Liver (tissue), 8 donors: ENCODE measurements at regions not wholly inside any gene's neighbourhood (a gene's known extent, or its start where the extent isn't known, plus 50 kb on each side); places are given as distances from the start of the nearest gene placed in this dataset.

ENCODE experiments used
- DNase-seq: peaks from one replicate; pipeline ENCODE4 v3.0.0-alpha.2; 2017; ENCODE audit warnings: low spot score
- H3K27ac ChIP-seq, 2 donors: one replicate each; pipeline ENCODE4 v1.7.0; 2013; ENCODE audit warnings: inconsistent platforms in 2 of 2, low read length in 2 of 2, control low read depth in 1 of 2, low read depth in 1 of 2, mild to moderate bottlenecking in 1 of 2
- H3K27me3 ChIP-seq, 4 donors: one replicate each; pipeline versions ENCODE4 v1.6.1 to v1.7.0; 2013; ENCODE audit warnings: low read length in 3 of 4, inconsistent platforms in 1 of 4, mild to moderate bottlenecking in 1 of 4, moderate library complexity in 1 of 4; ENCODE audit not compliant: control insufficient read depth in 4 of 4, insufficient read depth in 4 of 4
- H3K36me3 ChIP-seq, 4 donors: one replicate each; pipeline versions ENCODE4 v1.6.1 to v1.7.0; 2013; ENCODE audit warnings: low read length in 3 of 4, mild to moderate bottlenecking in 3 of 4, low read depth in 1 of 4, moderate library complexity in 1 of 4; ENCODE audit not compliant: control insufficient read depth in 4 of 4, insufficient read depth in 3 of 4
- H3K4me1 ChIP-seq, 4 donors: one replicate each; pipeline versions ENCODE4 v1.6.1 to v1.7.0; 2013; ENCODE audit warnings: low read length in 3 of 4, mild to moderate bottlenecking in 3 of 4, moderate library complexity in 1 of 4; ENCODE audit not compliant: control insufficient read depth in 4 of 4, insufficient read depth in 4 of 4
- H3K4me3 ChIP-seq, 3 donors: one replicate each; pipeline versions ENCODE4 v1.6.1 to v1.7.0; 2013; ENCODE audit warnings: low read length in 3 of 3, control low read depth in 1 of 3, low read depth in 1 of 3, mild to moderate bottlenecking in 1 of 3
- H3K9ac ChIP-seq, 2 donors: one replicate each; pipeline ENCODE4 v1.7.0; 2013; ENCODE audit warnings: low read length in 2 of 2, mild to moderate bottlenecking in 2 of 2, moderate library complexity in 2 of 2, control low read depth in 1 of 2, low read depth in 1 of 2
- H3K9me3 ChIP-seq, 4 donors: one replicate each; pipeline versions ENCODE4 v1.6.1 to v1.7.0; 2013; ENCODE audit warnings: low read length in 3 of 4; ENCODE audit not compliant: control insufficient read depth in 4 of 4
- CTCF ChIP-seq: fragments of 150-350 bp; IDR thresholded peaks from 2 replicates; pipeline ENCODE4 v1.5.1; 2017; ENCODE audit warnings: improper control_type of control experiment, low read depth, low read length; ENCODE audit not compliant: missing input control
- EGR1 ChIP-seq, 2 donors: IDR thresholded peaks; 2 replicates each; pipeline ENCODE4 v1.6.1; 2016 to 2018; ENCODE audit warnings: antibody characterized with exemption in 2 of 2, low read depth in 2 of 2
- FOXA1 ChIP-seq: IDR thresholded peaks from 2 replicates; pipeline ENCODE4 v1.6.1; 2016; ENCODE audit warnings: antibody characterized with exemption
- FOXA2 ChIP-seq: IDR thresholded peaks from 2 replicates; pipeline ENCODE4 v1.6.1; 2016; ENCODE audit warnings: antibody characterized with exemption
- GABPA ChIP-seq, 2 donors: IDR thresholded peaks in 1 of 2; conservative IDR thresholded peaks in 1 of 2; 2 replicates each; pipeline ENCODE4 v1.6.1; 2016; ENCODE audit warnings: antibody characterized with exemption in 2 of 2, mild to moderate bottlenecking in 1 of 2, moderate library complexity in 1 of 2
- HNF4A ChIP-seq, 2 donors: conservative IDR thresholded peaks; 2 replicates each; pipeline ENCODE4 v1.6.1; 2016; ENCODE audit warnings: antibody characterized with exemption in 2 of 2, mild to moderate bottlenecking in 2 of 2
- HNF4G ChIP-seq: IDR thresholded peaks from 2 replicates; pipeline ENCODE4 v1.6.1; 2016; ENCODE audit warnings: antibody characterized with exemption
- MAX ChIP-seq: IDR thresholded peaks from 2 replicates; pipeline ENCODE4 v1.6.1; 2016; ENCODE audit warnings: antibody characterized with exemption
- NR2F2 ChIP-seq: IDR thresholded peaks from 2 replicates; pipeline ENCODE4 v1.6.1; 2016; ENCODE audit warnings: antibody characterized with exemption
- RAD21 ChIP-seq, 2 donors: IDR thresholded peaks; 2 replicates each; pipeline ENCODE4 v1.6.1; 2016; ENCODE audit warnings: antibody characterized with exemption in 2 of 2, mild to moderate bottlenecking in 2 of 2
- REST ChIP-seq: IDR thresholded peaks from 2 replicates; pipeline ENCODE4 v1.6.1; 2016; ENCODE audit warnings: antibody characterized with exemption, mild to moderate bottlenecking
- RXRA ChIP-seq, 2 donors: IDR thresholded peaks; 2 replicates each; pipeline ENCODE4 v1.6.1; 2017 to 2018; ENCODE audit warnings: antibody characterized with exemption in 2 of 2, mild to moderate bottlenecking in 1 of 2
- SP1 ChIP-seq: IDR thresholded peaks from 2 replicates; pipeline ENCODE4 v1.6.1; 2018; ENCODE audit warnings: antibody characterized with exemption, mild to moderate bottlenecking
- TAF1 ChIP-seq: conservative IDR thresholded peaks from 2 replicates; pipeline ENCODE4 v1.6.1; 2016; ENCODE audit warnings: antibody characterized with exemption, mild to moderate bottlenecking
- YY1 ChIP-seq: IDR thresholded peaks from 2 replicates; pipeline ENCODE4 v1.6.1; 2016; ENCODE audit warnings: antibody characterized with exemption, mild to moderate bottlenecking
- ZBTB33 ChIP-seq: IDR thresholded peaks from 2 replicates; pipeline ENCODE4 v1.6.1; 2016; ENCODE audit warnings: antibody characterized with exemption
- WGBS: extraction: QIAGEN DNeasy Blood & Tissue Kit; methylation state at CpG from one replicate; pipeline ENCODE4 v1.1.7; 2013; 5-methylcytosine and 5-hydroxymethylcytosine counted together
- donor health status: healthy.
- donor health status: healthy.
- donor health status: healthy.
- donor health status: healthy.
- donor health status: healthy.

- no peak overlapping the region for H3K9ac ChIP-seq
- H3K27me3 ChIP-seq: no peaks in the 10 kb centered on the region
- H3K4me3 ChIP-seq: no peak overlapping the region
- H3K9me3 ChIP-seq: no peaks in the 10 kb centered on the region
- DNase-seq: no peak
- no peaks in the 10 kb centered on the region for H3K36me3 ChIP-seq
- no peaks in the 10 kb centered on the region for H3K4me1 ChIP-seq
- WGBS: 94% methylated on average over 6 of the region's 6 CpGs
- TF ChIP-seq RXRA (IDR thresholded peaks at IDR 0.05): no peak
- TF ChIP-seq MAX: no peak
- no peak for TF ChIP-seq HNF4A (conservative IDR thresholded peaks at IDR 0.05)
- no peak for TF ChIP-seq YY1
- TF ChIP-seq NR2F2: no peak
- no peak for TF ChIP-seq SP1
- TF ChIP-seq EGR1 (IDR thresholded peaks at IDR 0.05; ENCODE audit: low read depth in 2 of 2): no peak
- no peak for TF ChIP-seq CTCF
- TF ChIP-seq RAD21 (IDR thresholded peaks at IDR 0.05): no peak
- no peak for TF ChIP-seq GABPA (IDR thresholded peaks at IDR 0.05 in 1 of 2, conservative IDR thresholded peaks at IDR 0.05 in 1 of 2)
- TF ChIP-seq TAF1: no peak
- no peak for TF ChIP-seq FOXA2
- no peak for TF ChIP-seq HNF4G
- no peak for TF ChIP-seq REST
- no peak for TF ChIP-seq FOXA1
- no peak for TF ChIP-seq ZBTB33
- no peak overlapping the region for H3K27ac ChIP-seq
These were observed 725.9 kb downstream of the TUSC7 start for GRCh38 chr3:117435506-117435905.

GRCh38 chr3:117439812-117440211 lies 730.2 kb downstream of the TUSC7 start:
- WGBS: 64% methylated on average over 3 of the region's 3 CpGs
- TF ChIP-seq GABPA (IDR thresholded peaks at IDR 0.05 in 1 of 2, conservative IDR thresholded peaks at IDR 0.05 in 1 of 2) (no peak), MAX (no peak), REST (no peak), CTCF (peak; percentile 36), SP1 (no peak), RAD21 (IDR thresholded peaks at IDR 0.05) (peak; percentile 63 to 67), HNF4A (conservative IDR thresholded peaks at IDR 0.05) (no peak)
- H3K9ac ChIP-seq: no peak overlapping the region
- H3K9me3 ChIP-seq: no peaks in the 10 kb centered on the region
- no peaks in the 10 kb centered on the region for H3K36me3 ChIP-seq
- peaks cover 0 to 4% (median 0%) of the 10 kb centered on the region in 4 donors for H3K27me3 ChIP-seq
- no peak overlapping the region for H3K4me3 ChIP-seq
- no peak for DNase-seq
- H3K27ac ChIP-seq: no peak overlapping the region
- no peaks in the 10 kb centered on the region for H3K4me1 ChIP-seq
